Esophagus muscularis mucosa (tissue), 4 donors: ENCODE measurements at regions not wholly inside any gene's neighbourhood (a gene's known extent, or its start where the extent isn't known, plus 50 kb on each side); places are given as distances from the start of the nearest gene placed in this dataset.

Experiments used
- DNase-seq: peaks from one replicate; pipeline ENCODE4 v3.0.0-alpha.2; 2017; ENCODE audit errors: extremely low spot score
- H3K27ac ChIP-seq, 4 donors: fragments of 200-600 bp; sonication (generic); replicated peaks in 1 of 4; 1 replicate in 3 of 4; 2 replicates in 1 of 4; pipeline ENCODE4 v1.5.1; 2016 to 2019; ENCODE audit warnings: mild to moderate bottlenecking in 1 of 4
- H3K27me3 ChIP-seq, 4 donors: fragments of 200-600 bp; sonication (generic); one replicate each; pipeline versions ENCODE4 v1.5.1 to v1.6.0; 2016 to 2019
- H3K36me3 ChIP-seq, 4 donors: fragments of 200-600 bp; sonication (generic); one replicate each; pipeline ENCODE4 v1.5.1; 2016 to 2019
- H3K4me1 ChIP-seq, 4 donors: fragments of 200-600 bp; sonication (generic); one replicate each; pipeline ENCODE4 v1.5.1; 2016 to 2019
- H3K4me3 ChIP-seq, 4 donors: fragments of 200-600 bp; sonication (generic); 1 replicate in 2 of 4; 2 replicates in 2 of 4; pipeline ENCODE4 v1.5.1; 2016 to 2019; ENCODE audit warnings: mild to moderate bottlenecking in 4 of 4, moderate library complexity in 1 of 4
- H3K9me3 ChIP-seq, 4 donors: fragments of 200-600 bp; sonication (generic); 1 replicate in 3 of 4; 2 replicates in 1 of 4; pipeline ENCODE4 v1.5.1; 2016 to 2019
- CTCF ChIP-seq, 3 experiments: fragments of 200-600 bp in 2 of 3; fragments of 450-650 bp in 1 of 3; sonication (generic) in 2 of 3; IDR thresholded peaks; one replicate each; pipeline ENCODE4 v1.5.1; 2017 to 2019; ENCODE audit warnings: antibody characterized with exemption in 3 of 3, mild to moderate bottlenecking in 2 of 3, moderate library complexity in 1 of 3
- EP300 ChIP-seq: sonication (generic); formaldehyde crosslinking; IDR thresholded peaks from one replicate; pipeline ENCODE4 v1.6.1; 2017; ENCODE audit warnings: antibody characterized with exemption
- POLR2A ChIP-seq: fragments of 450-650 bp; IDR thresholded peaks from one replicate; pipeline ENCODE4 v1.6.1; 2017; ENCODE audit warnings: antibody characterized with exemption, moderate library complexity, mild to moderate bottlenecking, low read depth
- POLR2AphosphoS5 ChIP-seq, 2 donors: sonication (generic); formaldehyde crosslinking; IDR thresholded peaks; one replicate each; pipeline ENCODE4 v1.6.1; 2017; ENCODE audit warnings: antibody characterized with exemption in 2 of 2
- WGBS: methylation state at CpG from one replicate; pipeline ENCODE4 v1.1.5; 2018; 5-methylcytosine and 5-hydroxymethylcytosine counted together
- intact Hi-C: fragments of 100-400 bp; cut with DNase I; formaldehyde crosslinking; loops from one replicate; pipeline ENCODE4 v1.15.1; 2023

GRCh38 chr19:28828276-28828870 is 384.6 kb downstream of the UQCRFS1 start:
- intact Hi-C loops, result no loop called here
- no peak for TF ChIP-seq EP300
- TF ChIP-seq CTCF (IDR thresholded peaks at IDR 0.05), result no peak
- TF ChIP-seq POLR2AphosphoS5 (IDR thresholded peaks at IDR 0.05), result no peak
- no peak for TF ChIP-seq POLR2A

GRCh38 chr19:28827382-28827781 is 385.6 kb downstream of the UQCRFS1 start:
- Histone ChIP-seq H3K36me3 (no peaks in the 10 kb centered on the region), H3K4me3 (no peak overlapping the region), H3K27me3 (peaks cover 0 to 13% (median 0%) of the 10 kb centered on the region in 4 donors), H3K4me1 (no peaks in the 10 kb centered on the region), H3K9me3 (no peaks in the 10 kb centered on the region), H3K27ac (no peak overlapping the region)
- WGBS, result 80% methylated on average over 8 of the region's 8 CpGs
- TF ChIP-seq POLR2AphosphoS5 (IDR thresholded peaks at IDR 0.05) (no peak), CTCF (IDR thresholded peaks at IDR 0.05) (no peak), POLR2A (no peak), EP300 (no peak)
- no peak for DNase-seq
- intact Hi-C loops, result no loop called here

More at GRCh38 chr19:28828276-28828870, 384.6 kb downstream of the UQCRFS1 start:
- 63% methylated on average over 10 of the region's 10 CpGs for WGBS
- no peak overlapping the region for H3K4me3 ChIP-seq
- no peaks in the 10 kb centered on the region for H3K4me1 ChIP-seq
- H3K27me3 ChIP-seq, result peaks cover 0 to 20% (median 0%) of the 10 kb centered on the region in 4 donors
- no peak for DNase-seq
- H3K36me3 ChIP-seq, result no peaks in the 10 kb centered on the region
- no peaks in the 10 kb centered on the region for H3K9me3 ChIP-seq
- no peak overlapping the region for H3K27ac ChIP-seq

GRCh38 chr19:28823338-28823961 is 389.5 kb downstream of the UQCRFS1 start:
- peaks cover 0 to 6% (median 0%) of the 10 kb centered on the region in 4 donors for H3K27me3 ChIP-seq
- H3K9me3 ChIP-seq, result no peaks in the 10 kb centered on the region
- no peaks in the 10 kb centered on the region for H3K4me1 ChIP-seq
- DNase-seq, result peak; percentile 75
- H3K27ac ChIP-seq, result no peak overlapping the region
- 67% methylated on average over 11 of the region's 11 CpGs for WGBS
- TF ChIP-seq POLR2AphosphoS5 (IDR thresholded peaks at IDR 0.05) (no peak), CTCF (IDR thresholded peaks at IDR 0.05) (no peak), POLR2A (no peak), EP300 (no peak)
- no peak overlapping the region for H3K4me3 ChIP-seq
- intact Hi-C loops, result no loop called here
- no peaks in the 10 kb centered on the region for H3K36me3 ChIP-seq

GRCh38 chr19:28820289-28820688 is 392.7 kb downstream of the UQCRFS1 start:
- Histone ChIP-seq H3K9me3 (no peaks in the 10 kb centered on the region), H3K27ac (no peak overlapping the region), H3K4me1 (no peaks in the 10 kb centered on the region), H3K4me3 (no peak overlapping the region), H3K27me3 (peaks cover 0 to 4% (median 0%) of the 10 kb centered on the region in 4 donors), H3K36me3 (no peaks in the 10 kb centered on the region)
- WGBS, result 86% methylated on average over 2 of the region's 2 CpGs
- TF ChIP-seq POLR2AphosphoS5 (IDR thresholded peaks at IDR 0.05), result no peak
- TF ChIP-seq POLR2A, result no peak
- no peak for TF ChIP-seq EP300
- no peak for TF ChIP-seq CTCF (IDR thresholded peaks at IDR 0.05)
- intact Hi-C loops, result no loop called here
- DNase-seq, result peak; percentile 68
